GM10266 (cell line): ENCODE measurements at regions not wholly inside any gene's neighbourhood (a gene's known extent, or its start where the extent isn't known, plus 50 kb on each side); places are given as distances from the start of the nearest gene placed in this dataset.

Experiments used
- DNase-seq: peaks from one replicate; pipeline ENCODE4 v3.0.0; 2012; ENCODE audit errors: extremely low spot score
- TF ChIP-seq, protein P1 (sequence below): IDR thresholded peaks from 2 replicates; pipeline ENCODE4 v1.5.1; 2012; ENCODE audit warnings: mild to moderate bottlenecking, low read depth; ENCODE audit not compliant: control insufficient read depth, insufficient read depth; ENCODE audit errors: missing control alignments

DNA sequence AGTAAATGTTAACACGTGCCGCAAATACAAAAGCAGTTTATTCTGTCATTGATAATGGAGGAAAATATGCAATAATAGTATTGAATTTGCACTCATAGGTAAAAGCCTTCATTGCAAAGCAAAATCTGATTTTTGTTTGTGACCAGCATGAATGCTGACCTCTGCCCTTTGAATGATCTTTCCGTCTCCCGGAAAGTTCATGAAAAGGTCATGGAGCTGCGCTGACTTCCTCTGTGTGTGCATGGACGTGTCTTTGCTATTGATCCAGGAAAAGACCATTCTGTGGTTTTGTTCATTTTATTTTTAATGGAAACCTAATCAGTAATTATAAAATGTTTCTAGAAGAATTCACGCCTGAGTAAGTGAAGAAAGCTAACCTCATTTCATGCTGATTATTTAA is 320.0 kb downstream of the MTX2 start:
- no peak for DNase-seq
- TF ChIP-seq, protein P1, sequence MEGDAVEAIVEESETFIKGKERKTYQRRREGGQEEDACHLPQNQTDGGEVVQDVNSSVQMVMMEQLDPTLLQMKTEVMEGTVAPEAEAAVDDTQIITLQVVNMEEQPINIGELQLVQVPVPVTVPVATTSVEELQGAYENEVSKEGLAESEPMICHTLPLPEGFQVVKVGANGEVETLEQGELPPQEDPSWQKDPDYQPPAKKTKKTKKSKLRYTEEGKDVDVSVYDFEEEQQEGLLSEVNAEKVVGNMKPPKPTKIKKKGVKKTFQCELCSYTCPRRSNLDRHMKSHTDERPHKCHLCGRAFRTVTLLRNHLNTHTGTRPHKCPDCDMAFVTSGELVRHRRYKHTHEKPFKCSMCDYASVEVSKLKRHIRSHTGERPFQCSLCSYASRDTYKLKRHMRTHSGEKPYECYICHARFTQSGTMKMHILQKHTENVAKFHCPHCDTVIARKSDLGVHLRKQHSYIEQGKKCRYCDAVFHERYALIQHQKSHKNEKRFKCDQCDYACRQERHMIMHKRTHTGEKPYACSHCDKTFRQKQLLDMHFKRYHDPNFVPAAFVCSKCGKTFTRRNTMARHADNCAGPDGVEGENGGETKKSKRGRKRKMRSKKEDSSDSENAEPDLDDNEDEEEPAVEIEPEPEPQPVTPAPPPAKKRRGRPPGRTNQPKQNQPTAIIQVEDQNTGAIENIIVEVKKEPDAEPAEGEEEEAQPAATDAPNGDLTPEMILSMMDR = no peak

DNA sequence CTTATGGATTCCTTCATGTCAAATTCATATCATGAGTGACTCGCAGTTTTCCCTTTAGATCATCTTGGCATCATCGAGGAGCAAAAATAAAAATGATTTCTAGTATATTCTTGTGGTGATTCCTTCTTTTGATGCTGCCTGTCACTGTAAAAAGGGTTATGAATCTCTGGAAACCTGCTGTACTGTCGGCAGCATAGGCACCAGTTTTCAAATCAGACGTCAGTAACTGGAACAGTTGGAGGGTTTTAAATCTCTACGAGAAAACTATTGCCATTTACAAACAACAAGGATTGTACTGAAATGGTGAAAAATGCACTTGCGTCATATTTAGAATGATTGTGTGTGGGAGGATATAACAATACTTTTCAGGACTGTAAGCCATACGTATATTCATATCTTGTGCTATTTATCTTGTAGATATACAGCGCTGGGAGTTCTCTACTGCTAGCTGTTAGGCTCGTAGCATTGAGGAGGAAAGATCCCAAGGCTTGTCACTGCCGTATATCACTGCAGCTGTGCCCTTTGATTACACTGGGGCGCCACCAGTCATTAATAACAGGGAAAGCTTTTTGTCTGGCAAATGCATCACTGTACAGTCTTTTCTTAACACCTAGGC is 320.7 kb downstream of the MTX2 start:
- TF ChIP-seq, protein P1 = no peak
- DNase-seq = no peak

DNA sequence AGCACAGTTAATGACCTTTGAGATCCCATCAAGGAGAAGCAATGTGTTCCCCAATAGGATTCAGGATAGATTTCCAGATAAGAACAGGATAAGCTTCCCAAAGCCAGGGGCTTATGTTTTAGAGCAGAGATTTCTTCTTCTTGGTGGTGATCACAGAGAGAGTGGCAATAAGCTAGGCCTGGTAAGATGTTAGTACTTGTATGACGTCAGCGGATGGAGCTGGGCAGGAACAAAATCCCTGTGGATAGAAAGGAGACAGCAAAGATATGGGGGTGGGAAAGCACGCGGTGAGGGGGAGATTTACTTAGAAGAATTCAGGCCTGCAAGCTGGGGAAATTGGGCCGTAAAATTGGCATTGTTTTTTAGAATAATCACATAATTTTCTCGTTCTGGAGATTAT is 323.0 kb downstream of the MTX2 start:
- DNase-seq = no peak
- TF ChIP-seq, protein P1 = no peak

DNA sequence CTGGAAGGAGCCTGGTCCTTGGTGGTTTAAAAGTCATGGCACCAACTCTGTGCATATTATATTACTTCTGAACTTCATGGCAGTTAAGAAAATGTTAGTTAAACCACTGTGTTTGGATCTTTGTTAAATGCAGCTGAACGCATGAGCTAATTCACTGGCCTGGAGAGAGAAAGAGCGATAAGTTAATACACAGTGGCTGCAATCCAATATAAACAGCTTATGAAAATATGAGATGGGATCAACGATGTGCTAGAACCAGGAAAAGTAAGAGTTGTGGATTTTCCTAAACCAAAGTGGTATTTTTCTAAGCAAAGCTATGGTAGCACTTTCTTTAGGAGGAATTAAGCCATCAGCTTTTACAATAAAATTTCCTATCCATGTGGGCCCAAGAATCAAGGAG is 326.7 kb downstream of the MTX2 start:
- no peak for DNase-seq
- TF ChIP-seq, protein P1 = no peak

DNA sequence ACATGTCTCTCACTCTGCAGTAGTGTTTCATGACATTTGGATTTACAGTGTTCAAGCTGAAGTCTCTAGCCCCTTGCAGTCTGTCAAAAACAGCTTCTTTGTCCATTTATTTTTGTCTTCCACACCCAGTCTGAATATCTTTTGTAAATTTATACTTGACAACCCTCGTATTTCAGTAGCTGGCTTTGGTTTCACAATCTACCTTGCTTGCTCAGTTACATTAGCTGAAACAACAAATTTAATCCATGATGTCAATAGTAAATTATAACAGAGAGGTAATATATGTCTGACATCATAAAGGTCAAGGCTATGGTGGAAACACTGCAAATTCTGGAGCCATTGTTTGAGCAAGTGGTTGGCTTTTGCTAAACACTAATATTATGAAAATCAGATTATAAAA is 328.7 kb downstream of the MTX2 start:
- TF ChIP-seq, protein P1 = no peak
- DNase-seq = no peak

DNA sequence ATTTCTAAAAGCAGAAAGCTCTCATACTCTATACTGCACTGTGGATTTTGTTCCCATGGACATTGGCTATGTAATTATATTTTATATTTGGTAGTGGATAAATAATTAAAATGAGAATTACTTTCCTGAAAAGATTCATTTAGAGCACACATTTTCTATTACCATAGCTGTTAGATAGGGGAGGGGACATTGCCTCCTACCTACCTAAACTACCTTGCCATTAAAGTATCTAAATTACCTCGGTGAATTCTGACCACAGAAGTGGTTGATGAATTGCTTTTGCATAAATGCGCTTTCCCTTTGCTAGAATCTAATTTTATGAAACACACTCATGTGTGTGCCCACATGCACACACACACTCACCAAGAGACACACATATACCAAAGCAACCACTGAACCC is 329.1 kb downstream of the MTX2 start:
- TF ChIP-seq, protein P1 = no peak
- no peak for DNase-seq

DNA sequence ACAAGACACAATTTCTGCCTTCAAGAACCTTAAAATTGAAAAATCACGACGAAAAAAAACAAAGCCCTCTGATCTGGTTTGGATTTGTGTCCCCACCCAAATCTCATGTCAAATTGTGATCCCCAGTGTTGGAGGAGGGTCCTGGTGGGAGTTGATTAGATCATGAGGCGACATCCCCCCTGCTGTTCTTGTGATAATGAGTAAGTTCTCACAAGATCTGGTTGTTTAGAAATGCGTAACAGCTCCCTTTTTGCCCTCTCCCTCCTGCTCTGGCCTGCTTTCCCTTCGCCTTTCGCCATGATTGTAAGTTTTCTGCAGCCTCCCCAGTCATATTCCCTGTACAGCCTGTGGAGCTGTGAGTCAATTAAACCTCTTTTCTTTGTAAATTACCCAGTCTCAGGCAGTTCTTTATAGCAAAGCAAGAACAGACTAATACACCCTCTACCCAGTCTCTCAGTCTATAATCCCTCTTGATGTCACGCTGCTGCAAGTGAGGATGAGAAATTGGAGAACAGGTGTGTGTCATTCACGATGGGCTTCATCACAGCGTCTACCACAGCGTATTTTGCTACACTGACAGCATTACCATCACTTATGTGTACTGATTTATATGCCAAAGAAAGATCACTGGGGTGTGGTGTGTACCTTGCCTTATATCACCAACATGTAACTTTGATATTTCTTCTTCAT is 330.7 kb downstream of the MTX2 start:
- DNase-seq = no peak
- TF ChIP-seq, protein P1 = no peak
